Fibroblast of gingiva (primary cell): ENCODE measurements at regions not wholly inside any gene's neighbourhood (a gene's known extent, or its start where the extent isn't known, plus 50 kb on each side); places are given as distances from the start of the nearest gene placed in this dataset.

Experiments used
- DNase-seq: peaks from one replicate; pipeline ENCODE4 v3.0.0-alpha.2; 2011; ENCODE audit warnings: low read depth

DNA sequence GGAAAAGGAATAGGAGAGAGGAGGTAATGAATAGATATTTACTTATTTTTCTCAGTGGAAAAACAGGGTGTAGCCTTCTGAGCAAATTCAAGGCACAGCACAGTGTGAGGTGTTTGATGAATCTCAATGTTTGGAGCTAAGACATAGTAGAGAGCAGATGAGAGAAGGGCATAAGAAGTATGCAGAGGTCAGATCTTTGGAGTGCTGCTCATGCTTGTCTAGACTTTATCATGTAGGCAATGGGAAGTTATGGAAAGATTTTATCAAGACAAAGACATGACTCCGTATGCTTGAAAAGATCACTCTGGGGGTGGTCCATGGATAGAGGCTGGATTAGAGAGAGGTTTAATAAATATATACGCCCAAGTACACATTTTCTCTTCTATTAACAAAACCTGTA, 217.0 kb upstream of the CNR1 start:
- no peak for DNase-seq

DNA sequence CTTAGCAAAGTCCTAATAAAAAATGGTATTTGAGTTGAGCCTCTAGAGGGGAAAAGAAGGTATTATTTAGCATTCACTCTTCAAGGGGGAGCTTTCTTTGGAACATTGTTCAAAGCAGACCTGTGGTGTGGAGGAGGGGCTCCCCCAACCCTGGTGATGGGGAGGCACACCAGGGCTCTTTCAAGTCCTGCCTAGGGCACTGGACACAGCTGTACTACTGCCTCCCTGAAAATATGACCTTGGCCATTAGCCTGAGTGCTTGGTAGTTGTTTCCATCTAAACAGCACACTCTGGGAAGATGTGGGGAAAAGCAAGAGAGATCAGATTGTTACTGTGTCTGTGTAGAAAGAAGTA, 215.1 kb upstream of the CNR1 start:
- DNase-seq, result no peak

DNA sequence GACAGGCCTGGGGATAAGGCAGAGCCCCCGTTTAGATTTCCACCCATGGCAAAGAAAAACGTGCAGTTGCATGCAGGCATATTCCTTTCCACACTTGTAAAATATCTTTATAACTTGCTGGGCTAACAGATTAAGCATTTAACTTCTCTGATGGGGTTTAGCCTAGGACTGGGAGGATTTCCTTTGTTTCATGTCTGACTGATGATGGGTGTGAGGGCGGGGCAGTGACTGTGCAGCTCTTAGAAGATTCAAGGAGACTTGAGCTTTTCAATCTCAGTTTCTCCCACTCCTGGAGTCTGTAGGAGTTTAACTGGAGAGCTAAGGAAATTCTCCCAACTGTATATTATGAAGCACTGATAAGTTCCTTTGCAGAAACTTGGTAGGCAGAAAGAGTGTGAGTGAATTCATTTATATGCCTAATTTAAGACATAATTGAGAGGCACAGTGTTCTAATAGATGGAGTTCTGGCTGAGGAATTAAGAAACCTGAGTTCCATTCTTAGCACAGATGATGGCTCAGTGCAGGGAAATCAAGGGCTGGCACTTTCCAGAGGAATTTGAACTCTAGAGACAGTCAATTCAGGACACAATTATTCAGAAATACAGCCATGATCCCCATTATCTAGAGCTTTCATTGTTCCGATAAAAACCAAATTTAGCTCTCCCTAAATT, 214.6 kb upstream of the CNR1 start:
- DNase-seq, result no peak

DNA sequence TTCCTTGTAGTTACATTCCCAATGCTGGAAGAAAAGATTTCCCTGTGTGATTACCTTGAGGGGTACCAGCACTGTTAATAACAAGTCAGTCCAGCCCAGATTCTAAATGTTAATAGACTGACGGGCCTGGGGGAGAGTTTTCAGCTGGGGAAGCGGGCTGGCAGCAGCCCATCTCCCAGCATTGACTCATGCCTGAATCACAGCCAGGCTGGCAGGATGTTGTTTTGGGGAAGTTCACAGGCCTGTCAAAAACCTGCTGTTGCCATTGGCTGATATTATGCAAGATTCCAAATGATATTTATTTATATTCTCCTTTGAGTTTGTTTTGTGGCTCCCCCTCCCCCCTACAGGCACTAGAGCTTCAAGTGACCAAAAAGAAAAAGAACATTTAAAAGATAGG, 213.9 kb upstream of the CNR1 start:
- DNase-seq, result peak; percentile 81

DNA sequence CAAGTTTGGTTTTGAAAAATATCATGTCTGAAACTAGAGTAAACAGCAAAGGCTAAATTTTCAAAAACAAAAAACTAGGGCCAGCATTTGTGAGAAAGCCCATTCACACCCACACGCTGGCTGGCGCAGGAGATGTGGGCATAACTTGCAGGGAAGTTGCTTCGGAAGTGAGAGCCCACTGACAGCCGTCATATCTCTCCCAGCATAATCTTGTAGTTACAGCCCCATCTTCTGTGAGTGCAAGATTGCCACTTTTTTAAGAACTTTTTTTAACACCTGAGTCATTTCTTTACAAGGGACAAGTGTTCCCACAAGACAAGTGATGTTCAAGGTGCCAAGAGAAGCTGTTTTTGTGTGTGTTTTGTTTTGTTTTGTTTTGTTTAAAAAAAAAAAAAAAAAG, 212.5 kb upstream of the CNR1 start:
- no peak for DNase-seq

DNA sequence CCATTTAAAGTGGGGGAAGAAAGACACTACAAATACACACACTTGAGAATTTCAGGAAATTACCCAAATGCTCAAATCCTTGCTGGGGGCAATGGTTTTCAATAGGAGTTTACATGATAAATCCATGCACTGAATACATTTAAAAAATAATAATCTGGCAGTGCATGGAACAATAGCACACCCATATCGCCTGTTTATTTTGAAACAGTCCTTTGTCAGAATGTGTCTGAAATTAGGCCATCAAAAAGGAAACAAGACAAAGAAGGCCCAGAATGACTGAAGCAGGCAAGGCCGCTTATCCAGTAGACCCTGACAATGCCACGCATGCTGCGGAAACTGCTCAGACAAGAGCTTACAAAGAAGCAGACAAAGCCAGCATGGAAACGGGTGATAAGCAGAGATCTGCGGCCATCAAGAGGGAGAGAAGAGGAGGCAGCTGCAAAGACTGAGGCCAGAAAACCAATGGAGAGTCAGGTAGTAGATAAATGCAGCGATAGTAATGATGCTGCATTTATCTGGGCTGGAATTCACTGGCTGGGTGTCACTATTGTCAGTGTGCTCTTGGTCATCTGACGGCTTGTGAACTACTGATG, 211.9 kb upstream of the CNR1 start:
- DNase-seq, result no peak

DNA sequence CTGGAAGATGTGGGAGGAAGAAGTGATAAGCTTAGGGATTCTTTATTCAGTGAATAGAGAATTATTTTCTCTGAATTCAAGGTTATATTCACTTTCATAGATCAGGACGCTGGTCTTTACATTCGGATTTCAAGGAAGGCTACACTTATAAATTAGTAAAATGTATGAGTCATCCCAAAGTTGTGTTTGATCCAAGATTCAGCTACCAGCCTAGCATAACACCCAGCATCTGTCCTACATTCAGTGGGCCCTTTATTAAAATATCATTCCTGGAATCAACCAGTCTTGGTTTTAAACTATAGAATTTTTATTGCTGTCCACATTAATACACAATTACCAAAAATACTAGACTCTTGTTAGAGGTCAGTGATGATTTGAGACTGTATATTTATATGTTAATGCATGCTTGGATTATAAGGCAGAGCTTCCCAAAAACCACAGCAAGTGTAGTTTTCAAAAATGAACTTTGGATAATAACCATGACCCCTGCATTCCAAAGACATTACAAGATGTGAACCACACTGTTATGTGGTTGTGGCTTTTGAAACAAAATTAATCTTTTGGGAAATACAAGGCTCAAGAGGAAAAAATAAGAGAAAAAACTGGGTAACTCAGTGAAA, 210.7 kb upstream of the CNR1 start:
- DNase-seq, result peak; percentile 87

DNA sequence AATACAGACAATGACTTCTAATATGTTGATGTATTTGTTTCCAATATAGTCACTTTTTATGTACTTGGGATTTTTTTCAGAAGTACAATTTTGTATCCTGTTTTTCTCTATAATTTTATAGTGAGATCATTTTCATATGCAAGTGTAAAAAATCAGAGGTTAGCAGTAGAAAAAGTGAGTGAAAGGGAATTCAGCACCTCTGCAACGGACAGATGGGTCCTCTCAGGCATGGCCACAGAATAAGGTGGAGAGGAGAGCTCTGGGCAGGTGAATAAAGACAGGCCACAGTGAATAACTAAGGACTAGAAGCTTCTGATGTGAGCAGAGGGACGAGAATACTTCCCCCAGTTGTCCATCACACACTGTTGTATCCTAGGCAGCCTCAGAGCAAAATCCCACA, 210.1 kb upstream of the CNR1 start:
- no peak for DNase-seq

DNA sequence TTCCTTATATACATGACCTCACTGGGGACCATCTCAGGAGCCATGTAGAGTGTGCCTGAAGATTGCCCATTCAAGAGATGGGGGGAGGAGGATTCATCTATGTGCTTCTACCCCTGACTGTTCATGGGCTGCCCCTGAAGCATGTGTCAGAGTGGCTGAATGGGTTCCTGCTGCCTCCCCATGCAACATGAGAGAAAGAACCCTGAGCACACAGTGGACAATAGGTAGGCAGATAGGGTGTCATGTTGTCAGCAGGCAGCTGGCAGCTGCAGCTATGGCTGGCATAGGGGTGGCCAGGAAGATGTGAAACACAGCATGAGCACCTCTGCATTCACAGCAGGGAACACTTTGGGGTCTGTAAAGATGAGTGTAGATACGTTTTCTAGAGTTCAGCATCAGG, 208.4 kb upstream of the CNR1 start:
- DNase-seq, result no peak

DNA sequence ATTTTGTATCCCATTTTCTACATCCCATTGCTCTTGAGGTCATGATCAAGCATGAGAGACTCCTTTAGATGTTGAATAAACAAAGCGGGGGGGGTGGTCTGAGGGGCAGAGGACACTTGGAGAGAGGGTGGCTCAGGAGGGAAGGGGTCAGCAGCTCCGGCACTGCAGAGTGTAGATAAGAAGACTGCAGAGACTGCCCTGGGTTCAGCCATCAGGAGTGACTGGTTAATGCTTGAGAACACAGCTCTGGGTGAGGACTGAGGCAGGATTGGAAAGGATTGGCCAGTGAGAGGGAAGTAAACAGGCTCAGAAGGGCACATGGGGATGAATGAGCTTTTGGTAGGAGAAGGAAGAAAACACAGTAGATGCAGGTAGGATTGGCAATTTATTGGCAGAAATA, 205.3 kb upstream of the CNR1 start:
- DNase-seq, result no peak

DNA sequence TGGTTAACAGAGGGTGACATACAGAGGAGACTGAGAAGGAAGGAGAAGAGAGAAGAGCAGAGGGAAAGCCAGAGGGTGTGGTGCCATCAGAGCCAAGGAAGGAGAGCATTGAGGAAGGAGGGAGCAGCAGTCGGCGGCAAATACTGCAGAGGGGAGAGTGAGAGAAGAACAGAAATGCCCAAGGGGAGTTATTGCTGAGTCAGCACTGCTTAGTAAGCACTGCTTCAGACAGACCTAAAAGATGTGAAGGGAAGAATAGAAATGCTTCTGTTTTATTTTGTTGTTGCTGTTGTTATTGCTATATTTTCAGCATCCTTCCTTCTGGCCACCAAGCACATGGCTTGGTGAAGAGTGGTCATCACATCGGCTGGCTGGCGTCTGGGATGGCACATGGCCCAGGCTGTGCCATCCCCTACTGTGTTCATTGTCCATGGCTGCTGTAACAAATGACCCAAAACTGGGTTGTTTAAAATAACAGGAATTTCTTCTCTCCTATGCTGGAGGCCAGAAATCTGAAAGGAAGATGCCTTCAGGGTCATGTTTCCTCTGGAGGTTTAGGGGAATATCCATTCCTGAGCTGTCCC, 204.1 kb upstream of the CNR1 start:
- no peak for DNase-seq

DNA sequence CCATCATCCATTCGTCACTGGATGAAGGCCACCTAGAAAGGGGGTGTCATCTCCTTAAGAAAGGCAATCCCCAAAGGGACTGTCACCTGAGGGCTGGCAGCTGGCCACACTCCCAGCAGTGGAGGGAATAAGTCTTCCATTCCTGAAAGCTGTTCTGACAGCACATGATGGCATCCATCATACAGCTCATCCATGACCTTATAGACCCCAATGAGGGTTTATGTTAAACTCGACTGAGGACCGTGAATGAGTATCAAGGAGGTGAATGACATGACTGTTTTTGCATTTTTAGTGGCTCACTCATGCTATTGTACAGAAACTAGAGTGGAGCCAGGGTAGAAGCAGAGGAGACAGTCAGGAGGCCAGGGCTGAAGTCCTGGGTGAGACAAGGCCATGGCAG, 203.1 kb upstream of the CNR1 start:
- DNase-seq, result no peak

DNA sequence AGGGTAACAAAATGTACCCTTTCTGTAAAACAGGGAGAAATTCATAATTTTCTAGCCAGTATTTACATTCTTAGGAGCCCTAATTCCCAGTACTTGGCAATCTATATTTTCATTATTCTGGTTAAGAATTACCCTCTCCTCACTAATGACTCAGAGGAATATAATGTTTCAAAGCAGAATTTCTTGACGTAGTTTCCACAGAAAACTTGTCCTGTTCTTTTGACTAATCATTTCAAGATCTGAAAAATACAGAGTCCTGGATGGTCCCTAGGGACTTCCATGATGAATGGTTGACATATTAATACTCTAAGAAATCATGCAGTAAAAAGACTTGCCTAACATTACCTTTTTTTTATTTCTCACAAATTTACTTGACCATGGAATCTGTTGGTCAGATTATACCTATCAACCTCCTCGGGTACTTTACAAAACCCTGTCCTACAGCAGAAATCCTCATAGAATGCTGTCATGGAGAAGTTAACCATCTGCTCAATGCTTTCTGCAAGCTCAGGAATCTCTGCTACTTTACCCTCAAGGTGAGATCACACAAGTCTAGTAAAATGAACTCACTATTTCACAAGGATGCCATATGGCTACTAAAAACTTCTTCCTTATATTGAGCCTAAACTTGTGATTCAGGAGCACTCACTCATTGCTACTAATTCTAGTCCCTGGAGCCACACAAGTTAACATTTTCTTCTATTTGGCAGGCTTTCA, 202.1 kb upstream of the CNR1 start:
- DNase-seq, result peak; percentile 95

DNA sequence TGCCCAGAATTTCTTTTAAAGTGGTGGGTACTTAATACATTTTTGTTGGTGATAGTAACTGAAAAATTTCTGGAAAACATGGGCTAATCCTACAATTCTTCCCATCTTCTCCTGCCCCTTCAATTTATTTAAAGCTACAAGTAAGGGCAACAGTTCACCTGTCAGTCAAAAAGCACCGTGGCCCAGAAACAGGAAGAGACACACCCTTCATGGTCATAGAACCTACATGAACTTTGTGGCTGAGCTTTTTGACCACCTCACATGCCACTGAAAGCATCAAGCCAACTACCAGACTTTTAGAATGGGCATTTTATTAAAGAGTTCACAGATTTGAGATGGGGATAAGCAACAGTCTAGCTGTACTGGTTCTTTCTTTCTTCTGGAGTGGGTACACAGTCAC, 201.1 kb upstream of the CNR1 start:
- DNase-seq, result no peak

DNA sequence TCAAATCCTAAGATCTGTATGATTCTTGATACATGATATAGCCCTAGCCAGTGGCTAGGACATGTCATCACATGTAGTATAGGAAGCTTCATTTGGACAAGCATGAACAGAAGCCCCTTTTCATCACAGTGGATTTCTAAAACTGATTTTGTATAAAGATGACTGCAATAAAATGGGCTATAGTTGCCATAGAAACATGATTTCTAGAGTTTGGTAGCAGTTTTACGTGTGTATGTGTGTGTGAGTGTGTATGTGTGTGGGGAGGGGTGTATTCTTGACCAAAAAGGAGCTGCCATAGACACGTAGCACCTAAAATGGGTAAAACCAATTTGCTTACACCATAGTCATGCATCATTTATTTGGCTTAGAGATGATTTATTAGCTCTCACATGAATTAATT, 200.5 kb upstream of the CNR1 start:
- DNase-seq, result no peak

DNA sequence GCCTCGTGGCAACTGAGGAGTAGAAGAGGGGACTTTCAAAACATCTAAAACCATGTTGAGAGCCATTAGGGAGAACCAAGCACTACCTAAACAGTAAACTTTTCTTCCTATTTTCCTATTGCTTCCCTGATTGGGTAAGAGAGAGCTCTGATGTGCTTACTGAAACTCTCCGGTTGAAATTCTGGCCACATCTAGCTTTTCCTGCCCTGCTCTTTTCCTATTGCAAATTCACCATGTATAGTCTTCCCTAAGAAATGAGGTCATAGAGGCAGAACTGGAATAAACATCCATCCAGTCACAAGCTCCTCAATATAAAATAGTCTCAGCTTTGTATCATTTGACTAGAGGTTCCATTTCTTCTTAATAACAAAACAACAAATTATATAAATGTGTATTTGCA, 199.5 kb upstream of the CNR1 start:
- peak; percentile 52 for DNase-seq

DNA sequence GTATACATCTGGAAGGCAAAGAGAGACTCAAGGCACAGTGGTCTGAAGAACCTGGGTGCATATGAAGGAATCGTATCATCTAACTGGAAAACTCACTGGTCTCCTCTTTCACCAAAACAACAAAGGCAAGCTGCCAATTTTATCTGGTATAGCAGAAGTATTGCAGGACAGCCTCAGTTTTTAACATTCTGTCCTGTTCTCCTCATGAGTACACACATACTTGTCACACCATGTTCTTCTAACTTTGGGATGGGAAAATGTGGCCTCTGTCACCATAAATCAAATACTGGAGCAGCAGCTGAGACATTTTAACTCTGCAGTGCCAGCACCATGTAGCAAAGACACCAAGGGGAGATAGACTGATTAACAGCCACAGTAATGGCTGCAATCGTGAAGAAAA, 199.1 kb upstream of the CNR1 start:
- peak; percentile 69 for DNase-seq

DNA sequence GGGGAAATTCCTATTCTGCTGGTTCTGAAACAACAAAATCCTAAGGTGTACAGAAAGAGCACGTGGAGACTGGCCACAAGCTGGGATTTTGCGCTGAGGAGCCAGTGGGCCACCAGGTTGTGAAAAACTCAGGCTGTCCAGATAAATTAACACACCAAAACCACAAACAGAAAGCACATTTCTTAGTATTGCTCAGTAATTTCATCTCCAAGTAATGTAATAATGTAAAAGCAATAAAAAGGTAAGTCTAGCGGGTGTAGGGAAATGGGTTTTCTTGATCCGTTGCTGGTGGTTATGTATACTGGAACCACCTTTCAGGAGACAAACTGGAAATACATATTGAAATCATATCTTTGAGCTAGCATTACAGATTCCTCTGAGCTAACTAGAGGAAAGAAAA, 195.6 kb upstream of the CNR1 start:
- no peak for DNase-seq

DNA sequence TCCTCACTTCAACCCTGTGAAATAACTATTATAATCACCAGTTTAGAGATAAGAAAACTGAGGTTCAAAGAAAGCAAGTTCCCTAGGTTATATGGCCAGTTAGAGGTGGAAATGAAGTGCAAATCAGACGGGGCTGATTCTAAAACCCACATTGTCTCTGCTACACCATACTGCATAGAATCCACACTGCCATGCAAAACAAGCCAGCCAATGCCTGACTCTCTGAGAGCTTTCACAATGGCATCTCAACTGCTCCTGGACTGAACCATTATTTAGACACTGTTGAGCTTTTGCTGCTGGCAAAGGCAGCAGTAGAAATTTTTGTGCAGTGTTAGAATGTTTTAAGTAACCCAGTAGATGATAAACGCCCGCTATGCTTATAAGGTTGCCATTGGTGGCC, 195.2 kb upstream of the CNR1 start:
- DNase-seq, result no peak

DNA sequence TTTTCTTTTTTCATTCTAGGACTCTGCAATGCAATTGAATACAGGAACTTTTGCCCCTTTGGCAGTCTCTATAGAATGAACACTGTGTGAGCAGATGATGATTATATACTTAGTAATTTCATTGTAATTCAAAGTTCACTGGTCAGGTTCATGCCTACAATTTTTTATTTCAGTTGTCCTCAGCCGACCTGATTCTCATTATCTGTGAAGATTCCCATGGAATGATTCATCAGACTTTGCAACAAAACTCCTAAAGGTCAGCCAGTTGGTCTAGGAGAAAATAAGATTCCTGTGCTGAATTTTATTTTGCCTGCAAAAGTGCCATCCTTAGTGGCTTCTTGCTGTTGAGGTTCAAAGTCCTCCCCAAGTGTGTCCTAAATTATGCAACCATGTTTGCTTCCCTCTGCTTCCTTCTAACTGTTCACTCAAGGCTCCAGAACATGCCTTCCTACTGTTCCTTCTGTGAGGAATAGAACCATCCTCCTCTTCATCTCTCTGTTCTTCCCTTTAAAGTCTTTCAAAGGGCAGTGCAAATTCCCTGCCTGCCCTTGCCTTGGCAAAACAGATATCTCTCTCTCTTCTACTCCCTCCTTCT, 194.2 kb upstream of the CNR1 start:
- peak; percentile 90 for DNase-seq

DNA sequence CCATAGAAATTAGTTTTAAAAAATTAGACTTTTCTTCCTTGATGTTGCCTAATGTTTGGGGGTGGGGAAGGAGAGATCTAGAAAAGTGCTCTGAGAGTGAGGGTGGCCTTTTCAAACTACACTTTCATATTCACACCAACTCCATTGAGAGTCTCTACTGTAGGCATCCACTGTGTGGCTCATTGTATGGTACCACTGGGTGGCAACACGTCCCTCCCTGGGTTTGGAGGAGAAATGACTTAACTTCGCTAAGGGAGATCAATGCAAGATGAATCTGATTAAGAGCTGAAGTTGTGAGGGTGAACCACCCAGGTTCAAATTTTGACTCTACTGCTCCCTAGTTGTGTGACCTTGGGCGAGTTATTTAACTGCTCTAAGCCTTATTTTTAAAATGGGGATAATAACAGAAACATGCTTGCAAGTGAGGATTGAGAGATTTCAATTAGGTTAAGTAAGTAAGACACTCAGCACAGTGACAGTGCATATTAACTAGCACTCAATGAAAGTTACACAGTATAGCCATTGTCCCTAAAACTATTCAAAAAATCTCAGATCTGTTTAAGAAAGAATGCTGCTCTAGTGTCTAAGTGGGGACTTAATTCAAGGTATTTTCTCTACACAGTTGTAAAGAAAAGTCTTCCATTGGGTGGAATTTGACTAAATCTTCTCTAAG, 193.5 kb upstream of the CNR1 start:
- peak; percentile 6 for DNase-seq

DNA sequence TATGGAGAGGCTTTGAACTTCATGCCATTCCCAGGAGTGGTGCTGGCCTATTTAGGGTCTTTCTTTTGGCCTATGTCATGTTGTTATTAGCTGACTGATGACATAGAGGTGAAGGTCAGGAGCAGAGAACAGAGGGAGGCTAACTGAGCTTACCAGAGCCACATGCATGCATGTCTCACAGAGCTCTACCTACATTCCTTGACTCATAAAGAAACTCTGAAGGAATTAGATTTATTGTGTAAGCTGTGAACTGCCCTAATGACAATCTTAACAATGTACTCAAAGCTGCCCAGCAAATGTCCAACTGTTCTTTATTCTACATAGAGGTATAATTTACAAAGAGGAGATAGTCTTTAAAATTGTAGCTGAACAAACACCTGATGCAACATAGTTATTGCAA, 192.7 kb upstream of the CNR1 start:
- DNase-seq, result peak; percentile 42
